ENCODE measurements at regions not wholly inside any gene's neighbourhood (a gene's known extent, or its start where the extent isn't known, plus 50 kb on each side); places are given as distances from the start of the nearest gene placed in this dataset.

DNA sequence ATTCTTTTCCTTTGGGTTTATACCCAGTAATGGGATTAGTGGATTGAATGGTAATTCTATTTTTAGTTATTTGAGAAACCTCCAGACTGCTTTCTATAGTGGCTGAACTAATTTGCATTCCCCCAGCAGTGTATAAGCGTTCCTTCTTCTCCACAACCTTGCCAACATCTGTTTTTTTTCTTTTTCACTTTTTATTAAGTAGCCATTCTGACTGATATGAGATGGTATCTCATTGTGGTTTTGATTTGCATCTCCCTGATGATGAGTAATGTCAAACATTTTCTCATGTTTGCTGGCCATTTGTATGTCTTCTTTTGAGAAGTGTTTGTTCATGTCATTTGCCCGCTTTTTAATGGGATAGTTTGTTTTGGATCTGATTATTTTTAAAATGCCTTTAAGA is 64.1 kb upstream of the MEIS1 start:
- no peaks in the 10 kb centered on the region for H3K36me3 ChIP-seq (ENCODE audit: insufficient read depth, low read length, poor library complexity, severe bottlenecking)
- H3K27ac ChIP-seq (ENCODE audit: low read depth, low read length, poor library complexity, severe bottlenecking), result no peak overlapping the region
- intact Hi-C loops (cut with micrococcal nuclease; ENCODE audit: unreplicated experiment), result no loop called here
- TF ChIP-seq EZH2 (IDR thresholded peaks at IDR 0.05; ENCODE audit: borderline replicate concordance, low read depth, low read length, poor library complexity, severe bottlenecking), result no peak
- TF ChIP-seq, protein P1, sequence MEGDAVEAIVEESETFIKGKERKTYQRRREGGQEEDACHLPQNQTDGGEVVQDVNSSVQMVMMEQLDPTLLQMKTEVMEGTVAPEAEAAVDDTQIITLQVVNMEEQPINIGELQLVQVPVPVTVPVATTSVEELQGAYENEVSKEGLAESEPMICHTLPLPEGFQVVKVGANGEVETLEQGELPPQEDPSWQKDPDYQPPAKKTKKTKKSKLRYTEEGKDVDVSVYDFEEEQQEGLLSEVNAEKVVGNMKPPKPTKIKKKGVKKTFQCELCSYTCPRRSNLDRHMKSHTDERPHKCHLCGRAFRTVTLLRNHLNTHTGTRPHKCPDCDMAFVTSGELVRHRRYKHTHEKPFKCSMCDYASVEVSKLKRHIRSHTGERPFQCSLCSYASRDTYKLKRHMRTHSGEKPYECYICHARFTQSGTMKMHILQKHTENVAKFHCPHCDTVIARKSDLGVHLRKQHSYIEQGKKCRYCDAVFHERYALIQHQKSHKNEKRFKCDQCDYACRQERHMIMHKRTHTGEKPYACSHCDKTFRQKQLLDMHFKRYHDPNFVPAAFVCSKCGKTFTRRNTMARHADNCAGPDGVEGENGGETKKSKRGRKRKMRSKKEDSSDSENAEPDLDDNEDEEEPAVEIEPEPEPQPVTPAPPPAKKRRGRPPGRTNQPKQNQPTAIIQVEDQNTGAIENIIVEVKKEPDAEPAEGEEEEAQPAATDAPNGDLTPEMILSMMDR (conservative IDR thresholded peaks at IDR 0.05; ENCODE audit: low read depth, low read length), result no peak
- no peaks in the 10 kb centered on the region for H3K27me3 ChIP-seq (replicated peaks; ENCODE audit: insufficient read depth, low read depth, low read length, poor library complexity)
- H3K4me1 ChIP-seq (ENCODE audit: insufficient read depth, low read length, poor library complexity, severe bottlenecking), result peaks cover 6% of the 10 kb centered on the region
- no TSS peak for BruUV-seq (replicated peaks)
- H3K4me3 ChIP-seq (ENCODE audit: low read depth, low read length, poor library complexity, severe bottlenecking), result no peak overlapping the region
- ChIA-PET CTCF (no interaction called here), POLR2A (ENCODE audit: low non-redundant PET) (no interaction called here)
- no peaks in the 10 kb centered on the region for H3K9me3 ChIP-seq (ENCODE audit: low read depth, low read length, poor library complexity, severe bottlenecking)
- peak; percentile 54 for DNase-seq (ENCODE audit: low spot score)

DNA sequence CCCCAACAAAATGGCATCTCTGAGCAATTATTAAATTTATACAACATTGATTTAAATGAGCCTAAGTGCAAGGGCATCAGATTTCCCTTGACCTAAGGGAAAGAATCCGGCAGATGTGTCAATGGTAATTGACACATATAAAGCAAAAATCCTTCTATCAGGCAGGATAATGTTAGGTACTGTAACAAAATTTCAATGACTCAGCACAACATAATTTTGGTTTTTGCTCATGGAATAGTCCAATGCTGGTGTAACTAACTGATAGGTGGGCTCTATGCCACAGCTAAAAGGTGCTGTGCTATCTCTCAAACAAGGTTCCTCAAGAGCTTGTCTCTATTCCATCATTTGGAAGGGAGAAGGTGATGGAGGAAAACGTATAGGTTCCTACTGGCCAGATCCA is 68.3 kb upstream of the MEIS1 start:
- BruUV-seq (replicated peaks), result no TSS peak
- Histone ChIP-seq H3K27me3 (replicated peaks; ENCODE audit: insufficient read depth, low read depth, low read length, poor library complexity) (no peaks in the 10 kb centered on the region), H3K27ac (ENCODE audit: low read depth, low read length, poor library complexity, severe bottlenecking) (no peak overlapping the region), H3K4me1 (ENCODE audit: insufficient read depth, low read length, poor library complexity, severe bottlenecking) (peaks cover 32% of the 10 kb centered on the region), H3K36me3 (ENCODE audit: insufficient read depth, low read length, poor library complexity, severe bottlenecking) (no peaks in the 10 kb centered on the region), H3K9me3 (ENCODE audit: low read depth, low read length, poor library complexity, severe bottlenecking) (no peaks in the 10 kb centered on the region), H3K4me3 (ENCODE audit: low read depth, low read length, poor library complexity, severe bottlenecking) (no peak overlapping the region)
- no peak for DNase-seq (ENCODE audit: low spot score)
- ChIA-PET POLR2A (ENCODE audit: low non-redundant PET) (no interaction called here), CTCF (no interaction called here)
- TF ChIP-seq EZH2 (IDR thresholded peaks at IDR 0.05; ENCODE audit: borderline replicate concordance, low read depth, low read length, poor library complexity, severe bottlenecking), result no peak
- TF ChIP-seq, protein P1 (conservative IDR thresholded peaks at IDR 0.05; ENCODE audit: low read depth, low read length), result no peak
- intact Hi-C loops (cut with micrococcal nuclease; ENCODE audit: unreplicated experiment), result no loop called here

DNA sequence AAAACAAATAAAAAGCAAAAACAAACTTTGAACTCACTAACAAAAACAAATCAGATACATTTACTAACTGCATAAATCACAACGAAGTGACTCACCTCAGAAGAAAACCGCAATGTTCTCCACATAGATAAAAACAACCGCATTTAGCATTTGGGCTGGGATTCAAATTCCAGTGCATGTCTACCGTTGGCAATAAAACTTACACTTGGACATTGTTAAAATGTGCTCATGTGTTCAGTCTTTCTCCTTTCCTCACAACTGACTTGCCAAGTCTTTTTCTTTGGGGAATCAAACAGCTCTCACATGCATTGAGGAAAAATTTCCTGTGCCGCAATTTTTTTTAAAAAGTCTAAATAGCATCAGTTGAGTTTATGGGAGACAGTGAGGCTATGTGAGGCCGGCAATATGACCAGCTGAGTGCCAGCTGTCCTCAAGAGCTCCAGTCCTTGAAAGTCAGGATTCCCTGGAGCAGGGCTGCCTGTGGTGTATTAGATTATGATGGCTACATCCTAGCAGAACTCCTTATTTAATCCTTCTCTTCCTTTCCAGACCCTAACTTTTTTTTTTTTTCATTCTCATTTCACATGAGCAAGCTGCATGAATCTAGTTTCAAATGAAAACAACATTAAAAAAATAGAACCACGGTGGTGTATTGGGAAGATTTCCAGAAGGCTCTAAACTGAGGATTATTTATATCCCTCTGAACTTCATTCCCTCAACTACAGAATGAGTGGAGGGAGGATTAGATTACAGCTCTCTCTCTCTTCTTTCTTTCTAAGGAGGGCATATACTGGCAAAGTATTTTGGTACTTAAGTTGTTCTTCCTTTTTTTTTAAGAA is 70.2 kb upstream of the MEIS1 start:
- DNase-seq (ENCODE audit: low spot score), result no peak
- H3K4me3 ChIP-seq (ENCODE audit: low read depth, low read length, poor library complexity, severe bottlenecking), result no peak overlapping the region
- no peak overlapping the region for H3K27ac ChIP-seq (ENCODE audit: low read depth, low read length, poor library complexity, severe bottlenecking)
- intact Hi-C loops (cut with micrococcal nuclease; ENCODE audit: unreplicated experiment), result no loop called here
- TF ChIP-seq, protein P1 (conservative IDR thresholded peaks at IDR 0.05; ENCODE audit: low read depth, low read length), result no peak
- TF ChIP-seq EZH2 (IDR thresholded peaks at IDR 0.05; ENCODE audit: borderline replicate concordance, low read depth, low read length, poor library complexity, severe bottlenecking), result no peak
- ChIA-PET POLR2A (ENCODE audit: low non-redundant PET) (no interaction called here), CTCF (no interaction called here)
- H3K36me3 ChIP-seq (ENCODE audit: insufficient read depth, low read length, poor library complexity, severe bottlenecking), result no peaks in the 10 kb centered on the region
- H3K9me3 ChIP-seq (ENCODE audit: low read depth, low read length, poor library complexity, severe bottlenecking), result no peaks in the 10 kb centered on the region
- no peaks in the 10 kb centered on the region for H3K27me3 ChIP-seq (replicated peaks; ENCODE audit: insufficient read depth, low read depth, low read length, poor library complexity)
- BruUV-seq (replicated peaks), result no TSS peak
- H3K4me1 ChIP-seq (ENCODE audit: insufficient read depth, low read length, poor library complexity, severe bottlenecking), result peaks cover 32% of the 10 kb centered on the region
